HG02852 (cell line): ENCODE measurements at regions not wholly inside any gene's neighbourhood (a gene's known extent, or its start where the extent isn't known, plus 50 kb on each side); places are given as distances from the start of the nearest gene placed in this dataset.

Source experiments
- ATAC-seq: cut with Tn5 transposase; IDR thresholded peaks from one replicate; pipeline ENCODE4 v1.9.1; 2021; ENCODE audit warnings: mild to moderate bottlenecking, moderate library complexity; ENCODE audit not compliant: unreplicated experiment

GRCh38 chr10:76667408-76668370, 969.9 kb downstream of the KCNMA1 start:
- no peak for ATAC-seq

- no peak for ATAC-seq
These were observed 970.7 kb downstream of the KCNMA1 start for GRCh38 chr10:76666891-76667290.

DNA sequence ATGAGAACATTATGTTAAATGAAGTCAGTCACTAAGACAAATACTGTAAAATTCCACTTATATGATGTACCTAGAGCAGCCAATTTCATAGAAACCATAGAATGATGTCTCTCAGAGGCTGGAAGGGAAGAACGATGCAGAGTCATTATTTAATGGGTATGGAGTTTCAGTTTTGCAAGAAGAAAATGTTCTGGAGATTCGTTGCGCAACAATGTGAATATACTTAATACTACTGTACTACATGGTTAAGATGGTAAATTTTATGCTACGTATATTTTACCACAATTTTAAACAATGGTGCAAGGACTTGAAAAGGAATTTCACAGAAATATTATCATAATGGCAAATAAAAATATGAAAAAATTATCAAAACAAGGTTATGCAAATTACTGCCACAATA, 972.6 kb downstream of the KCNMA1 start:
- no peak for ATAC-seq

DNA sequence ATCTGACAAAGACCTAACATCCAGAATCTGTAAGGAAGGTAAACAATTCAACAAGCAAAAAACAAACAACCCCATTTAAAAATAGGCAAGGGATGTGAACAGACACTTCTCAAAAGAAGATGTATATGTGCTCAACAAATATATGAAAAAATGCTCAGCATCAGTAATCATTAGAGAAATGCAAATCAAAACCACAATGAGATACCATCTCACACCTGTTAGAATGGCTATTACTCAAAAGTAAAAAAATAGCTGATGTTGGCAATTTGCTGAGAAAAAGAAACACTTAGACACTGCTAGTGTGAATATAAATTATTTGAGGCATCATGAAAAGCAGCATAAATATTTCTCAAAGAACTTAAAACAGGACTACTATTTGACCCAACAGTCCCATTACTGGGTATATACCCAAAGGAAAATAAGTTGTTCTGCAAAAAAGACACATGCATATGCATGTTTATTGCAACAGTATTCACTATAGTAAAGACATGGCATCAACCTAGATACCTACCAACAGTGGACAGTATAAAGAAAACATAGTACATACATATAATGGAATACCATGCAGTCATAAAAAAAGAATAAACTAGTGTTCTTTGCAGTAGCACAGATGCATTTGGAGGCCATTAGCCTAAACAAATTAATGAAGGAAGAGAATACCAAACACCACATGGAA, 980.1 kb downstream of the KCNMA1 start:
- peak; percentile 73 for ATAC-seq

DNA sequence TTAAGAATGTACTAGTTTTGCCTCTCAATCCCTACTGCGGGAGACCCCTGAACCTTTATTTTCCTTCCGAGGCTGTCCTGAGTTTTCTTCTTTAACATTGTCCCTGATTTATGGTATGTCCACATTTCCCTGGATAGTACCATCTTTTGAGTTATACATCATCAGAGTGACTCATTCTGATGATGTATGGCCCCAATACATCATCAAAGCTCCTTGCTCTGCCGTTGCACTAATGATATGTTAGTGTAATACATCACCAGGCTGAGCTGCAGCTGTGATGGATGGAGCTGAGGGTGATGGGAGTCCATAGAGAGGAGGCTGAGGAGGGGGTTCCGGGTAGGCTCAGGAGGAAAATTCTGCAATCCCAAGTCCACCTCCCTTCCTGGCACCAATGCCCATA, 986.5 kb downstream of the KCNMA1 start:
- ATAC-seq = no peak

DNA sequence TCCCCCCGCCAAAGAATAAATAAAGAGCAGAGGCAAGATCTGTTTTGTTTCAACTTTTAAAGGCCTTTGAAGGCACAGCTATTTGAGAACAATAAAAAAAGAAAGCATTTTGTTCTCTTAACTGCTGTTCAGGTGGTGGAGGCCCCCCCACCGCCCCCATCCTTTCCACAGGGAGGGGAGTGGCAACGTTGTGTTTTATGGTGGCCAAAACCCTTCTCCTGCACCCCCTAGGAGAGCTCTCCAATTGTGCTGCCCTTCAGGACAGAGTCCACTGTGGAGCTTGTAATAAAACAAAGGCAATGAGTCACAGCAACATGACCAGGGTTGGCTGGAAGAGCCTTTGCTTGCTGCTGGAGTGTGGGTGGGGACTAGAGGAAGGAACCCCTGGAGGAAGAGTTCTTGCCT, 987.9 kb downstream of the KCNMA1 start:
- ATAC-seq = no peak

DNA sequence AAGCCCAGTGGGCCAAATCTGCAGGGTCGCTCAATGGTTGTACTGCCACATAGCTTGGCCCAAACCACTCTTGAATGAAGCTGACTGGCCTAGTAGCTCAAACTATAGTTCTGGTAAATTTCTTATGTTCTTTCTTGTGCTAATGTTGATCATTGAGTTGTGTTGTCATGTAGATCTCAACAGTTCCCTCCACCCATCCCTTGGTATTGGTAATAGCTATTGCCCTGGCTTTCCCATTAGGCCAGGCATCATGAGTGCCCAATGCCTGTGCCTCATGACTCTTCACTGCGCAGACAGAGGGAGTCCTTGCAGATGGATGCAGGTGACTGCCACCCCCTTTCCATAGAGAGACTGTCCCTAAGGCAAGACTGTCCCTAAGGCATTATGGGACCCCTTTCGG, 988.4 kb downstream of the KCNMA1 start:
- no peak for ATAC-seq

- no peak for ATAC-seq
These were observed 990.3 kb downstream of the KCNMA1 start for GRCh38 chr10:76647301-76647700.

GRCh38 chr10:76645341-76645740, 992.3 kb downstream of the KCNMA1 start:
- ATAC-seq = no peak

GRCh38 chr10:76644476-76644875, 993.1 kb downstream of the KCNMA1 start:
- ATAC-seq = no peak

GRCh38 chr10:76643511-76643911, 994.1 kb downstream of the KCNMA1 start:
- ATAC-seq = no peak

DNA sequence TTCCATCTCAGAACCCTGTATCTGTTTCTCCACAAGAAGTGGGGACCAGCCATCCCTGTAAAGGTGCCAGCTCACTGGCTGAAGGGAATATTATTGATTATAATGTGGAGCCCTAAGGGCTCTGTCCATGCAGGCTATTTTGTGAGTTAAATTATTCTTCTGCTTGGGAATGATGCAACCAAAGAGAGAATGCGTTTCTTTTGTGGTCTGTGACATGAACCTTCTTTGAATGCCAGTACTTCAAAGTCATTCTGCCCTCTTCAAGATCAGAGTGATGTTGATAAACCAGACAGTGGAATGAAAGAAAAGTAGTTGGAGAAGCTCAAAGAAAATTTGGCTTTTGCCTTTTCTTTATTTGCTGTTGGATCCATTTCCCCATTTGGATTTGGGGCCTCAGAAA, 995.2 kb downstream of the KCNMA1 start:
- no peak for ATAC-seq

DNA sequence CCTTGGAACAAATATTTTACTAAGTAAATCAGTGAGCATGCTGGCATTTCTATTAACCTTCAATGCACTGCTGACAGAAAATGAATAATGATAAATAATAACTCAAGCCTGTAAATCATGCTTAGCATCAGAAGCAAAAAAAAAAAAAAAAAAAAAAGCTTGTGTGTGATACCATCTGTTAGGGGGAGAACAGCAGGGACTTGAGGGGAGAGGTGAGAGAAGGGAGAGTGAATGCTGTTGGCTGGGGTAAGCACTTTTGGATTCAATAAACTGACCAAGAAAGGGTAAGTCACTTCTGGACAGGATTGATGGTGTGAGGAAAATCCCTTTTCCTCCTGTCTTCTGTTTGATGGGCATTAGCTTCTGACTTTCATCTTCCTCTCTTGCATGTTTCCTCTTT, 996.4 kb downstream of the KCNMA1 start:
- ATAC-seq = no peak

DNA sequence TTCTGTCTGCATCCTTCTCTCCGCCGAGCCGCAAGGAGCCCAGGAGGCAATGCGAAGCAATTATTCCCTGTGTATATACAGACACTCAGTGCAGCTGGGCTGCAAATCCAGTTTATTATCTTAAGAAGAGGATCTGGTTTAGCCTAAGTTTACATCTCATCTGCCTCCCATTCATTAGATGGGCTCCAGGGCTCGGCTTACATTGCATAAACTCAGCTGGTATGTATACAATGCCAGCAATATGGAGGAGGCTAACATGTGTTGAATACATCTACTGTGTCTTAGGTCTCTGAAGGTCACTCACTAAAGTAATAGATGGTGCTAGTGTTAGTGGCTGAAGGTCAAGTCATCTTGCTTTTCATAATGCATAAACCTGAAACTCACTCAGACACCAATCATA, 996.8 kb downstream of the KCNMA1 start:
- ATAC-seq = no peak

- no peak for ATAC-seq
These were observed 1004.9 kb downstream of the KCNMA1 start for GRCh38 chr10:76632767-76633051.

DNA sequence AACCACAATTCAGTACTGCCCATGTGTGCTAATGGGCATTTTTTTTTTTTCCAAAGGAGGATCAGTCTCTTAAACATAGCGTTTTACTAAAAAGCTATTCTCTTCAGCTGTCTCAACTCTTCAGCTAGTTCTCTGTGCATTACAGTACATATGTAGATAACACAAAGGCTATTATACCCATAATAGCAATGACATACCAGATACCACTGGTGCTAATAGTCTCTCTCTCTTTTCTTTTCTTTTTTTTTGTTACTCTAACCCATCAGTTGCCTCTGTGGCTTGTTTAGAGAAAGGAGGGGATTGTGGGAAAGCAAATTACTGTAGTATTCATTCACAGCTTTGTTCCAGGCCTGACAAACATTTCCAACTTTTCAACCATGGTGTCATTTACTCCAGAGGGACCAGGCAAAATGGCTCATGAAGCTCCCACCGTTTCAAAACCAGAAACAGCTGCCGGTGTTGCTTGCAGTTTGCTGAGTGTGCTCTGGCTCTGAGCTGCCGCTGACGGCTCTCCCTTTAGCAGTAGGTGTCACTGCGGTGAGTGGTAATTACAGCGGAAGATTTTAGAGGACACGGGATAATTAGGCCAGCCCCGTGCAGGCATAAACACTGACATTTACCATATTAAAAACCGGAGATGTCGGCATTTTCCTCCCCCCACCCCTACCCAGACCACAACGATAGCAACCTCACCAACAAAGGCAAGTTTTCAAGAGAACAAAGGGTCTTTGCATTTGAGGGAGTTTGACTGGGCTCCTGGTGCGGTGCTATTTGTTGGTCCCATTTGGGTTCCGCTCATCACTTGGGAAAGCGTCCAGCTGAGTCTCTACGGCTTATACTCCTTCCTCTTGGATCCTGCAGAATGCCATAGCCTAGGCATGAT, 1005.5 kb downstream of the KCNMA1 start:
- no peak for ATAC-seq

- ATAC-seq = no peak
These were observed 1006.5 kb downstream of the KCNMA1 start for GRCh38 chr10:76631036-76631670.

GRCh38 chr10:76628801-76629200, 1008.8 kb downstream of the KCNMA1 start:
- no peak for ATAC-seq

- ATAC-seq = no peak
These were observed 1011.2 kb downstream of the KCNMA1 start for GRCh38 chr10:76626386-76626785.

- ATAC-seq = peak; percentile 94
These were observed 1013.1 kb downstream of the KCNMA1 start for GRCh38 chr10:76624470-76624869.
